Parathyroid adenoma (tissue), 2 donors: ENCODE measurements at regions not wholly inside any gene's neighbourhood (a gene's known extent, or its start where the extent isn't known, plus 50 kb on each side); places are given as distances from the start of the nearest gene placed in this dataset.
"Not testable (repeated sequence)": the region's sequence is repeated elsewhere in the genome, so short reads cannot be mapped to it uniquely, and the experiment has no call there.

Experiments used
- H2AFZ ChIP-seq: fragments of 300-600 bp; sonication (generic); one replicate; pipeline ENCODE4 v1.7.0; 2017; ENCODE audit warnings: antibody characterized with exemption, mild to moderate bottlenecking
- H3K27ac ChIP-seq: fragments of 300-600 bp; sonication (generic); one replicate; pipeline ENCODE4 v1.7.0; 2017
- H3K27me3 ChIP-seq: fragments of 300-600 bp; sonication (generic); one replicate; pipeline ENCODE4 v1.7.0; 2017; ENCODE audit warnings: low read length; ENCODE audit not compliant: control insufficient read depth, insufficient read depth
- H3K36me3 ChIP-seq: fragments of 300-600 bp; sonication (generic); one replicate; pipeline ENCODE4 v1.7.0; 2017; ENCODE audit warnings: low read length; ENCODE audit not compliant: control insufficient read depth, insufficient read depth
- H3K4me1 ChIP-seq: fragments of 300-600 bp; sonication (generic); one replicate; pipeline ENCODE4 v1.7.0; 2017; ENCODE audit warnings: control low read depth
- H3K4me2 ChIP-seq: fragments of 300-600 bp; sonication (generic); one replicate; pipeline ENCODE4 v1.7.0; 2017; ENCODE audit warnings: low read length
- H3K4me3 ChIP-seq: fragments of 300-600 bp; sonication (generic); one replicate; pipeline ENCODE4 v1.7.0; 2017; ENCODE audit warnings: low read depth, low read length
- H3K79me2 ChIP-seq: fragments of 300-600 bp; sonication (generic); one replicate; pipeline ENCODE4 v1.7.0; 2017; ENCODE audit warnings: control low read depth
- H3K9ac ChIP-seq: fragments of 300-600 bp; sonication (generic); one replicate; pipeline ENCODE4 v1.7.0; 2017; ENCODE audit warnings: mild to moderate bottlenecking
- H3K9me3 ChIP-seq: fragments of 300-600 bp; sonication (generic); one replicate; pipeline ENCODE4 v1.7.0; 2017; ENCODE audit warnings: low read length; ENCODE audit not compliant: control insufficient read depth
- CTCF ChIP-seq: fragments of 300-600 bp; sonication (generic); IDR thresholded peaks from one replicate; pipeline ENCODE4 v1.7.0; 2017; ENCODE audit warnings: antibody characterized with exemption, mild to moderate bottlenecking
- donor health status: primary hyperparathyroidism.

DNA sequence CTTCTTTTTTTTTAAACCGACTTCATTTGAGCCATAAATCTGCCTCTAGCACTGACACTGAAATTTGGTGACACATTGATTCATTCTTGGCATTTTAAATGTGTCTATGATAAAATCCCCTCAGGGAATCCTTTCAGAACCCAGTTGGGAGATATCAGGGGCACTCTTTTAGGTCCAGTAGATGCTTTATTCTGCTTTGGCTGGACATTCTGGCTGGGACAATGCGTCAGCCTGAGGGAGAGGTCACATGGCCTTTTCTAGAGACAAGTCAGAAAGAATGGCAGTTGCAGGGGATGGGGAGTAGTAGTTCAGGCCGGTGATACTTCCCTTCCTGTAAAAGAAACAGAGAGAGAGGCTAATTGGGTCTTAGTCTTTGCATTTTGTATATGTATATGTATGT, 63.1 kb downstream of the TRIM43 start:
- not testable (repeated sequence) for H3K4me1 ChIP-seq, H3K36me3 ChIP-seq, H3K4me2 ChIP-seq, H3K4me3 ChIP-seq, H2AFZ ChIP-seq, H3K27me3 ChIP-seq, H3K9me3 ChIP-seq, H3K27ac ChIP-seq, H3K9ac ChIP-seq, H3K79me2 ChIP-seq

- not testable (repeated sequence) for H2AFZ ChIP-seq, H3K27me3 ChIP-seq, H3K4me2 ChIP-seq, H3K36me3 ChIP-seq, H3K9me3 ChIP-seq, H3K4me1 ChIP-seq, H3K79me2 ChIP-seq, H3K27ac ChIP-seq, H3K4me3 ChIP-seq, H3K9ac ChIP-seq
Observed at GRCh38 chr2:95656553-95656952, 64.8 kb downstream of the TRIM43 start.

DNA sequence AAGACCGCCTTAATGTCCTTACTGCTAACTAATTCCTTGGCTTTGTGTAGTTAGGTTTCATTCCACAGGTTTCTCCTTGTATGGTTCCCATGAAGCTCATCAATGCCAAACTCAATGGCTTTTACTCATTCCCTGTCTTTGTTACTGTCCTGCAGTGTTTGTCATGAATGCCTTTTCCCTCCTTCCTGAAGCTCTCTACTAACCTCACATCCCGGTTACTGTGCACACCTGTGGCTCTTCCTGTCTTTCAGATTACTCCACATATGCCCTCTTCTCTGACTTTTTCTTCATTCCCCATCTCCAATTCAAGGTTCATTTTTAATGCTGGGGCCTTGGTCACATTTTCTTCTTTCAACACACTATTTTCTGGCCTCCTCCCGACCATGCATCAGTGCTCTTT, 66.1 kb downstream of the TRIM43 start:
- not testable (repeated sequence) for H2AFZ ChIP-seq, H3K9me3 ChIP-seq, H3K4me1 ChIP-seq, H3K27ac ChIP-seq, H3K79me2 ChIP-seq, H3K27me3 ChIP-seq, H3K36me3 ChIP-seq, H3K4me3 ChIP-seq, H3K9ac ChIP-seq, H3K4me2 ChIP-seq

DNA sequence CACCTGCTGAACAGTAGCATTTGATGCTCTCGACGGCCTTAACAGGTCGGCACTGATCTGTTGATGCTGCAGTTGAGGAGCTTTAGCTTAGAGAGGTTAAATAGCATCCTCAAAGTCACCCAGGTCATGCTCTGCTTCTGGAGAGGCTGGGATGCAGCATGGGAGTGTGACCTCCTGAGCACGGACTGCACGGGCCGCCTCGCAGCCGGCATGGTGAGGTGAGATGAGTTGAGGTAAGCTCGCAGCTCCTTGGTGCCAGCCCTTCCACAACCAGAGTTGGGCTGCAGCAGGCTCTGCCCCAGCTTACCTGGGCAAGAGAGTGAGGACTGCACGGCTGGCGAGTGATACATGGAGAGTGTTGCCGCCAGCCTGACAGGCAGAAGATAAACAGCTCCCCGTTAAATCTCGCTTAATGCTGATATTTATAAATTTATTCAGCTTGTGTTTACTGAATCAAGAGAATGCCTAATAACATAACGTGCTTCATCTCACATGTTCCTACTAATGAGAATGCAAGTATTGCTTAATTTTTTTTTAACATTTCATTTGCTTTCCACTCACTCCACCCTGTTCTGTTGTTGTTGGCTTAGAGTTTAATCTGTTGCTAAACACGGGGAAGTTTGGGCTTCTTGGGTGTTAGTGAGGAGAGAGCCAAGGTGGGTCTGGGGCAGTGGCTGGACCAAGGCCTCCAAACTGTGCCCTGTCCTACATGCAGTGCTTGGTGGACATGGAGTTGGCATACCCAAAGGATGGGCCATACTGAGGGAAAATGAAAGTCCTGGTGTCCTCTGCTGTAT, 69.2 kb downstream of the TRIM43 start:
- H3K9ac ChIP-seq, H3K9me3 ChIP-seq, H3K4me3 ChIP-seq, H3K27ac ChIP-seq, H3K4me2 ChIP-seq, H2AFZ ChIP-seq, H3K79me2 ChIP-seq, H3K4me1 ChIP-seq, H3K36me3 ChIP-seq, H3K27me3 ChIP-seq: not testable (repeated sequence)

GRCh38 chr2:95663471-95664441, 72.0 kb downstream of the TRIM43 start:
- H3K9me3 ChIP-seq, H3K79me2 ChIP-seq, H3K36me3 ChIP-seq, H3K4me3 ChIP-seq, H3K4me1 ChIP-seq, H2AFZ ChIP-seq, H3K9ac ChIP-seq, H3K27me3 ChIP-seq, H3K27ac ChIP-seq, H3K4me2 ChIP-seq: not testable (repeated sequence)

DNA sequence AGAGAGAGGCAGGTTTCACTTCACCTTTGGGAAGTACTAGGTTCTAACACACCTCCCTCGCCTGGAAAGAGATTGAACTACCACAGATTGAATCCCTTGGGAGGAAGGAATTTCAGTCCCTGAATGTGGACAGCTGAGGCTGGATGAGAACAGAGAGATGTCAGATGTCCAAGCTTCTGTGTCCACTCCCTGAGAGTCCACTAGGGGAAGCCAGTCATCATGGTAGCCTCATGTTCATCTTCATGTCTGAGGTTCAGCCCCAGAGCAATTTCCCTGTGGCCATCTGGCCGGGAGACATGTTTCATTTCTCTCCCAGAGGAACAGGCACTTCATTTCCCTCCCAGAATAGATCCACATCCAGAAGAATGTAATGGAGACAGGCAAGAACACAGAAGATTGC, 74.8 kb downstream of the TRIM43 start:
- not testable (repeated sequence) for H3K27me3 ChIP-seq, H3K9ac ChIP-seq, H3K4me2 ChIP-seq, H2AFZ ChIP-seq, H3K4me3 ChIP-seq, H3K79me2 ChIP-seq, H3K36me3 ChIP-seq, H3K9me3 ChIP-seq, H3K27ac ChIP-seq, H3K4me1 ChIP-seq

GRCh38 chr2:95667480-95667879, 75.7 kb downstream of the TRIM43 start:
- Histone ChIP-seq H2AFZ (no peak overlapping the region), H3K27ac (no peak overlapping the region), H3K9me3 (no peaks in the 10 kb centered on the region), H3K4me1 (no peaks in the 10 kb centered on the region), H3K9ac (no peak overlapping the region), H3K4me2 (no peak overlapping the region), H3K79me2 (no peaks in the 10 kb centered on the region), H3K4me3 (no peak overlapping the region), H3K27me3 (no peaks in the 10 kb centered on the region), H3K36me3 (no peaks in the 10 kb centered on the region)
- TF ChIP-seq CTCF: no peak

- not testable (repeated sequence) for H3K4me3 ChIP-seq, H3K79me2 ChIP-seq, H3K36me3 ChIP-seq, H3K4me1 ChIP-seq, H3K9ac ChIP-seq, H3K9me3 ChIP-seq, H2AFZ ChIP-seq, H3K27ac ChIP-seq, H3K4me2 ChIP-seq, H3K27me3 ChIP-seq
Observed at GRCh38 chr2:95668934-95669333, 77.1 kb downstream of the TRIM43 start.
